GM18505 (cell line): ENCODE measurements at regions not wholly inside any gene's neighbourhood (a gene's known extent, or its start where the extent isn't known, plus 50 kb on each side); places are given as distances from the start of the nearest gene placed in this dataset.

Experiments
- ATAC-seq: cut with Tn5 transposase; IDR thresholded peaks from one replicate; pipeline ENCODE4 v1.9.1; 2021; ENCODE audit not compliant: unreplicated experiment
- POLR2A ChIP-seq: IDR thresholded peaks from 4 replicates; pipeline ENCODE4 v1.6.1; 2011; ENCODE audit warnings: borderline replicate concordance; ENCODE audit not compliant: insufficient read depth, insufficient read length; ENCODE audit errors: extremely low read depth

- TF ChIP-seq POLR2A, result no peak
Observed at GRCh38 chr6:40276141-40276540, 311.0 kb downstream of the LRFN2 start.

GRCh38 chr6:40274058-40274457 is 313.1 kb downstream of the LRFN2 start:
- ATAC-seq, result no peak
- no peak for TF ChIP-seq POLR2A

More at GRCh38 chr6:40276141-40276540, 311.0 kb downstream of the LRFN2 start:
- ATAC-seq, result no peak

- TF ChIP-seq POLR2A, result no peak
- no peak for ATAC-seq
Observed at GRCh38 chr6:40268614-40269013, 318.6 kb downstream of the LRFN2 start.

GRCh38 chr6:40268166-40268565 is 319.0 kb downstream of the LRFN2 start:
- ATAC-seq, result no peak

GRCh38 chr6:40265615-40266014 is 321.5 kb downstream of the LRFN2 start:
- no peak for TF ChIP-seq POLR2A
- ATAC-seq, result no peak

More at GRCh38 chr6:40268166-40268565, 319.0 kb downstream of the LRFN2 start:
- TF ChIP-seq POLR2A, result no peak

- no peak for TF ChIP-seq POLR2A
- ATAC-seq, result no peak
Observed at GRCh38 chr6:40263970-40264369, 323.2 kb downstream of the LRFN2 start.

GRCh38 chr6:40262363-40262762 is 324.8 kb downstream of the LRFN2 start:
- no peak for TF ChIP-seq POLR2A
- ATAC-seq, result no peak

- TF ChIP-seq POLR2A, result no peak
- no peak for ATAC-seq
Observed at GRCh38 chr6:40258531-40258930, 324.3 kb upstream of the MOCS1 start.

- TF ChIP-seq POLR2A, result no peak
- ATAC-seq, result no peak
Observed at GRCh38 chr6:40256831-40257230, 322.6 kb upstream of the MOCS1 start.

GRCh38 chr6:40256224-40256623 is 322.0 kb upstream of the MOCS1 start:
- no peak for TF ChIP-seq POLR2A
- no peak for ATAC-seq

- TF ChIP-seq POLR2A, result no peak
- ATAC-seq, result no peak
Observed at GRCh38 chr6:40253420-40253819, 319.2 kb upstream of the MOCS1 start.

- ATAC-seq, result no peak
- no peak for TF ChIP-seq POLR2A
Observed at GRCh38 chr6:40252531-40253258, 318.4 kb upstream of the MOCS1 start.

- ATAC-seq, result no peak
- no peak for TF ChIP-seq POLR2A
Observed at GRCh38 chr6:40251637-40252300, 317.5 kb upstream of the MOCS1 start.

GRCh38 chr6:40249935-40250334 is 315.7 kb upstream of the MOCS1 start:
- TF ChIP-seq POLR2A, result no peak

More at GRCh38 chr6:40249935-40250334, 315.7 kb upstream of the MOCS1 start:
- no peak for ATAC-seq
